Neural cell (in vitro differentiated cells): ENCODE measurements at regions not wholly inside any gene's neighbourhood (a gene's known extent, or its start where the extent isn't known, plus 50 kb on each side); places are given as distances from the start of the nearest gene placed in this dataset.

Source experiments
- H2AFZ ChIP-seq: fragments of 200-600, 300-800 bp; sonication (generic), shearing (Covaris generic); 2 replicates; pipeline ENCODE4 v1.6.0; 2014; ENCODE audit warnings: low read depth, mild to moderate bottlenecking, antibody characterized with exemption, low read length, moderate library complexity
- H3F3A ChIP-seq: fragments of 200-600 bp; shearing (Covaris generic); 2 replicates; pipeline ENCODE4 v1.6.1; 2016; ENCODE audit warnings: mild to moderate bottlenecking, moderate library complexity, mixed read lengths, antibody characterized with exemption, low read length; ENCODE audit not compliant: insufficient read depth, poor library complexity, severe bottlenecking
- H3K27ac ChIP-seq: fragments of 200-600, 300-800 bp; sonication (generic), shearing (Covaris generic); 2 replicates; pipeline ENCODE4 v1.5.1; 2014; ENCODE audit warnings: mild to moderate bottlenecking, low read length, moderate library complexity
- H3K27me3 ChIP-seq: fragments of 300-800, 200-600 bp; sonication (generic), shearing (Covaris generic); 2 replicates; pipeline ENCODE4 v1.6.0; 2014; ENCODE audit warnings: mild to moderate bottlenecking, low read depth, low read length, moderate library complexity; ENCODE audit not compliant: insufficient read depth
- H3K36me3 ChIP-seq: fragments of 300-800, 200-600 bp; sonication (generic), shearing (Covaris generic); 2 replicates; pipeline ENCODE4 v1.5.1; 2014; ENCODE audit warnings: mild to moderate bottlenecking, antibody characterized with exemption, low read length, moderate library complexity; ENCODE audit not compliant: insufficient read depth
- H3K4me2 ChIP-seq: fragments of 300-800, 200-600 bp; sonication (generic), shearing (Covaris generic); 2 replicates; pipeline ENCODE4 v1.6.0; 2014; ENCODE audit warnings: mild to moderate bottlenecking, low read length
- H3K4me3 ChIP-seq: fragments of 300-800, 200-600 bp; sonication (generic), shearing (Covaris generic); 2 replicates; pipeline ENCODE4 v1.5.1; 2014; ENCODE audit warnings: mild to moderate bottlenecking, low read length, moderate library complexity
- H3K79me2 ChIP-seq: fragments of 200-600 bp; shearing (Covaris generic); replicated peaks from 2 replicates; pipeline ENCODE4 v1.6.0; 2014; ENCODE audit warnings: mild to moderate bottlenecking, low read length, moderate library complexity; ENCODE audit not compliant: insufficient read depth
- H3K9ac ChIP-seq: fragments of 300-800, 200-600 bp; sonication (generic), shearing (Covaris generic); 2 replicates; pipeline ENCODE4 v1.6.1; 2016; ENCODE audit warnings: mild to moderate bottlenecking, low read length, mixed read lengths
- H3K9me2 ChIP-seq: fragments of 200-600 bp; shearing (Covaris generic); 2 replicates; pipeline ENCODE4 v1.6.1; 2016; ENCODE audit warnings: mild to moderate bottlenecking, low read length, mixed read lengths; ENCODE audit not compliant: insufficient read depth
- H3K9me3 ChIP-seq: fragments of 200-600, 300-800 bp; sonication (generic), shearing (Covaris generic); 2 replicates; pipeline ENCODE4 v1.6.1; 2016; ENCODE audit warnings: mild to moderate bottlenecking, mixed run types, low read length, moderate library complexity, mixed read lengths
- H4K20me1 ChIP-seq: fragments of 200-600 bp; shearing (Covaris generic); 2 replicates; pipeline ENCODE4 v1.6.1; 2016; ENCODE audit warnings: mild to moderate bottlenecking, mixed run types; ENCODE audit not compliant: insufficient read depth
- CTCF ChIP-seq: fragments of 450-650 bp; IDR thresholded peaks from 2 replicates; pipeline ENCODE4 v1.5.1; 2014; ENCODE audit warnings: antibody characterized with exemption, mild to moderate bottlenecking, moderate library complexity; ENCODE audit not compliant: poor library complexity, severe bottlenecking
- EP300 ChIP-seq: fragments of 450-650 bp; conservative IDR thresholded peaks from 2 replicates; pipeline ENCODE4 v1.6.1; 2014; ENCODE audit warnings: antibody characterized with exemption, mild to moderate bottlenecking, moderate library complexity; ENCODE audit not compliant: poor library complexity, severe bottlenecking
- EZH2 ChIP-seq: fragments of 200-600, 300-800 bp; shearing (Covaris generic), sonication (generic); IDR thresholded peaks from 2 replicates; pipeline ENCODE4 v1.6.1; 2014; ENCODE audit warnings: antibody characterized with exemption, low read length, borderline replicate concordance, mild to moderate bottlenecking; ENCODE audit not compliant: insufficient read depth, poor library complexity, severe bottlenecking
- MXI1 ChIP-seq: fragments of 450-650 bp; conservative IDR thresholded peaks from 2 replicates; pipeline ENCODE4 v1.6.1; 2014; ENCODE audit warnings: antibody characterized with exemption, mild to moderate bottlenecking; ENCODE audit not compliant: poor library complexity, severe bottlenecking
- POLR2AphosphoS5 ChIP-seq: IDR thresholded peaks from 2 replicates; pipeline ENCODE4 v1.6.1; 2012
- RAD21 ChIP-seq: fragments of 450-650 bp; conservative IDR thresholded peaks from 2 replicates; pipeline ENCODE4 v1.6.1; 2014; ENCODE audit warnings: antibody characterized with exemption, mild to moderate bottlenecking, moderate library complexity
- REST ChIP-seq: IDR thresholded peaks from 2 replicates; pipeline ENCODE4 v1.6.1; 2012; ENCODE audit warnings: borderline replicate concordance
- SMC3 ChIP-seq: fragments of 450-650 bp; conservative IDR thresholded peaks from 2 replicates; pipeline ENCODE4 v1.6.1; 2014; ENCODE audit warnings: antibody characterized with exemption, mild to moderate bottlenecking, moderate library complexity; ENCODE audit not compliant: poor library complexity
- TAF1 ChIP-seq: IDR thresholded peaks from 2 replicates; pipeline ENCODE4 v1.6.1; 2012; ENCODE audit warnings: low read depth

- Histone ChIP-seq H3K9ac (no peak overlapping the region), H3K9me3 (no peaks in the 10 kb centered on the region), H3K4me3 (no peak overlapping the region), H2AFZ (no peak overlapping the region), H3F3A (no peaks in the 10 kb centered on the region), H3K27me3 (no peaks in the 10 kb centered on the region), H3K79me2 (no peaks in the 10 kb centered on the region), H3K27ac (no peak overlapping the region), H4K20me1 (no peaks in the 10 kb centered on the region), H3K4me2 (no peak overlapping the region), H3K9me2 (no peaks in the 10 kb centered on the region), H3K36me3 (no peaks in the 10 kb centered on the region)
- TF ChIP-seq RAD21 = no peak
- TF ChIP-seq CTCF = no peak
- no peak for TF ChIP-seq MXI1
- TF ChIP-seq EP300 = no peak
- TF ChIP-seq REST = no peak
- no peak for TF ChIP-seq EZH2
- no peak for TF ChIP-seq POLR2AphosphoS5
- no peak for TF ChIP-seq TAF1
- no peak for TF ChIP-seq SMC3
Measured at GRCh38 chr16:77657016-77657415, 65.3 kb upstream of the NUDT7 start.

- peak; percentile 48 for TF ChIP-seq RAD21
- TF ChIP-seq POLR2AphosphoS5 = no peak
- no peak for TF ChIP-seq TAF1
- no peak for TF ChIP-seq MXI1
- peak; percentile 63 for TF ChIP-seq SMC3
- no peak for TF ChIP-seq EP300
- TF ChIP-seq CTCF = peak; percentile 62
- no peak for TF ChIP-seq REST
- no peak for TF ChIP-seq EZH2
- Histone ChIP-seq H3K36me3 (no peaks in the 10 kb centered on the region), H3K9ac (no peak overlapping the region), H3K9me2 (no peaks in the 10 kb centered on the region), H3K79me2 (no peaks in the 10 kb centered on the region), H3K27ac (no peak overlapping the region), H3K27me3 (no peaks in the 10 kb centered on the region), H3K9me3 (no peaks in the 10 kb centered on the region), H3K4me3 (no peak overlapping the region), H3F3A (no peaks in the 10 kb centered on the region), H2AFZ (no peak overlapping the region), H3K4me2 (no peak overlapping the region), H4K20me1 (no peaks in the 10 kb centered on the region)
Measured at GRCh38 chr16:77660311-77660710, 62.0 kb upstream of the NUDT7 start.
